ENCODE measurements at regions not wholly inside any gene's neighbourhood (a gene's known extent, or its start where the extent isn't known, plus 50 kb on each side); places are given as distances from the start of the nearest gene placed in this dataset.

DNA sequence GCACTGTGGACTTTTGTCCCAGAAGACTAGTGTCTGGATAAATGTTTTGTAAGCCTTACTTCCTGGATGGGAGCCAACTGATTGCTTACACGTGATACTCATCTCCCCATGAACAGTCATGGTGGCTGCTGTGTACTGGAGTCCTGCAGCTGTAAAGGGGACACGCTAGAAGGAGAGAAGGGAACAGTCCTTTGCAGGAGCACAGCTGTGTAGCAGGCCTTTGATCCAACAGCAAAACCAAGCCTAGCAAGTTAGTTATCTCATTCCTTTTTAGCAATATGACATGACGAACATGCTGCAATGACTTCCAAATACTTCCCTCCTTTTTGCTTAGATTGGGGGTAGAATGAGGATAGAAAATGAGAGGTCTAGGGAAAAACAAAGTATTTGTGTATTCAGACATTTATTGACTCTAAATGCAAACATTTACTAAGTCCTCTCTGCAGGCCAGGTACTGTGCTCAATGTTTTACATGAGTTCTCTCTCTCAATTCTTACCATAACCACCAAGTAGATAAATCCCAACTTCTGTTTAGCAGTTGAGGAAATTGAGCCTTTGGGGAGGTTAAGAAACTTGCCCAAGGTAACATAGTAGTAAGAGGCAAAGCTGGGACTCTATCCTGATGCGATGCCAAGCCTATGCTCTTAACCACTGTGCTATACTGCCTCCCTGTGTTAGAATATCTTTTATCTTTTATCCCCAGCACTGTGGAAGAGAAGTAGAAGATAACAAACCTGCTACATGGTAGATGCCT is 55.4 kb upstream of the CD28 start:
- TF ChIP-seq, protein P1, sequence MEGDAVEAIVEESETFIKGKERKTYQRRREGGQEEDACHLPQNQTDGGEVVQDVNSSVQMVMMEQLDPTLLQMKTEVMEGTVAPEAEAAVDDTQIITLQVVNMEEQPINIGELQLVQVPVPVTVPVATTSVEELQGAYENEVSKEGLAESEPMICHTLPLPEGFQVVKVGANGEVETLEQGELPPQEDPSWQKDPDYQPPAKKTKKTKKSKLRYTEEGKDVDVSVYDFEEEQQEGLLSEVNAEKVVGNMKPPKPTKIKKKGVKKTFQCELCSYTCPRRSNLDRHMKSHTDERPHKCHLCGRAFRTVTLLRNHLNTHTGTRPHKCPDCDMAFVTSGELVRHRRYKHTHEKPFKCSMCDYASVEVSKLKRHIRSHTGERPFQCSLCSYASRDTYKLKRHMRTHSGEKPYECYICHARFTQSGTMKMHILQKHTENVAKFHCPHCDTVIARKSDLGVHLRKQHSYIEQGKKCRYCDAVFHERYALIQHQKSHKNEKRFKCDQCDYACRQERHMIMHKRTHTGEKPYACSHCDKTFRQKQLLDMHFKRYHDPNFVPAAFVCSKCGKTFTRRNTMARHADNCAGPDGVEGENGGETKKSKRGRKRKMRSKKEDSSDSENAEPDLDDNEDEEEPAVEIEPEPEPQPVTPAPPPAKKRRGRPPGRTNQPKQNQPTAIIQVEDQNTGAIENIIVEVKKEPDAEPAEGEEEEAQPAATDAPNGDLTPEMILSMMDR (IDR thresholded peaks at IDR 0.05), result peak; percentile 23
- Histone ChIP-seq H3K27ac (peak overlapping the region; percentile 22 to 69), H3K4me3 (no peak overlapping the region)
- DNase-seq (ENCODE audit: low spot score), result no peak

DNA sequence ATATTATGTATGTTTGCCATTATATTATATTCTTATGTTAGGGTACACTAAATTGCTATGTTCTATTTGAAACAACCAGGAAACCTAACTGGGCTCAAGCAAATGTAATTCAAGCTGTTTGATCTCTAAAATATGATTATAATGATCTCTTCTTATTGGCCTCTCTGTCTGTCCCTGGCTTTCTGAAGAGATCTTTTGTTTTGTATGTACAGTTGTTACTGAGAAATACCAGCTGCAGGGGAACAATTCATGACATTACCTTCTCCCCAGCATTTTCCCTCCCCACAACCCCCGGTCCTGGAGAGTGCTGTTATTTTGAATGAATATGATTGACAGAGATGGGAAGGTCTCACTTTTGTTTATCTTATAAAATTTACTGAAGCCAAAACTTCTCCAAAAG is 54.8 kb upstream of the CD28 start:
- Histone ChIP-seq H3K4me3 (no peak overlapping the region), H3K27ac (no peak overlapping the region)
- TF ChIP-seq, protein P1 (IDR thresholded peaks at IDR 0.05), result no peak
- DNase-seq (ENCODE audit: low spot score), result no peak

DNA sequence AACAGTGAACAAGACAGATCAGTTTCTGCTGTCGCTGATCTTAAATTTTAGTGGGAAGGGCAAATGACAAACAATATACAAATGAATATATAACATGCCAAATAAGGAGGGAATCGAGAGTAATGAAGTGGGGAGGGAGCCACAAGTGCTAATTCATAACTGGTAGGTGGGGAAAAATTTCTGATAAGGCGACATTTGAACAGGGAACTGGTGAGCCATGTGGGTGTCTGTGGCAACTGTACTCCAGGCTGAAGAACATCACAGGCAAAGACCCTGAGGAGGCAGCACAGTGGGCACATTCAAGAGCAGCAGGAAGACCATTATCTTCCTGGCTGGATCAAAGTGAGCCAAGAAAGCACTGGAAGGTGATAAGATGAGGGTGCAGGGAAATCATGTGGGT is 51.6 kb upstream of the CD28 start:
- TF ChIP-seq, protein P1 (IDR thresholded peaks at IDR 0.05), result no peak
- no peak overlapping the region for H3K27ac ChIP-seq
- no peak for DNase-seq (ENCODE audit: low spot score)
- H3K4me3 ChIP-seq, result no peak overlapping the region

DNA sequence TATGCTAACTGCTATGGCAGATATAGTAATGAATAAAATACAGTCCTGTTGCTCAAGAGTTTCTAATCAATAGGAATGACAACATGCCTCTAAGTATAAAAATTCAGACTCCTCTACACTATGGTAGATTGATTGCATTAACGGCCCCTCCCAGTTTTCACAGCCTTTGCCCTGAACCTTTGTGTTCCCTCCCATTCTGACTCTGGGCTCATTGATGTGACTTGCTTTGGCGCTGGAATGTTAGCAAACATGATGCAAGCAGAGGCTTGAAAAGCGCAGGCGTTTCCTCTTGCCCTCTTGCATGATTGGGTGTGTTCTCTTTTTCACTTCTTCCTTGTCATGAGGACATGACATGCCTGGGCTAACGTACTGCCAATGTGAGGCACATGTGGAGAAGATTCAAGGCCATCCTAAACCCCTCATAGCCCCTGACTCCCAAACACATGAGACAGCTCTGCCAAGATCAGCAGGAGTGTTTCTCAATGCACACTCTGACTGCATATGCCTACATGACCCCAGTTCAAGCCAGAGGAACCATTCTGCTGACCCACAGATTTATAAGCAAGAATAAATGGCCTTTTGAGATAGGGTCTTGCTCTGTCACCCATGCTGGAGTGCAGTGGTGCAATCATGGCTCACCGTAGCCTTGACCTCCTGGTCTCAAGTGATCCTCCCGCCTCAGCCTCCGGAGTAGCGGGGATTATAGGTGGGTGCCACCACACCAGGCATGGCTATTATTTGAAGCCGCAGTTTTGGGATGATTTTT is 49.7 kb upstream of the CD28 start:
- peak overlapping the region in 1 of 2 donors; percentile 72 for H3K27ac ChIP-seq
- TF ChIP-seq, protein P1 (IDR thresholded peaks at IDR 0.05), result no peak
- DNase-seq (ENCODE audit: low spot score), result no peak

More for the DNA sequence above, 49.7 kb upstream of the CD28 start:
- H3K4me3 ChIP-seq, result no peak overlapping the region

Data from coronary artery (tissue), 2 donors.